HG03571 (cell line): ENCODE measurements at regions not wholly inside any gene's neighbourhood (a gene's known extent, or its start where the extent isn't known, plus 50 kb on each side); places are given as distances from the start of the nearest gene placed in this dataset.

Source experiments
- ATAC-seq: cut with Tn5 transposase; IDR thresholded peaks from one replicate; pipeline ENCODE4 v1.9.1; 2021; ENCODE audit not compliant: unreplicated experiment

DNA sequence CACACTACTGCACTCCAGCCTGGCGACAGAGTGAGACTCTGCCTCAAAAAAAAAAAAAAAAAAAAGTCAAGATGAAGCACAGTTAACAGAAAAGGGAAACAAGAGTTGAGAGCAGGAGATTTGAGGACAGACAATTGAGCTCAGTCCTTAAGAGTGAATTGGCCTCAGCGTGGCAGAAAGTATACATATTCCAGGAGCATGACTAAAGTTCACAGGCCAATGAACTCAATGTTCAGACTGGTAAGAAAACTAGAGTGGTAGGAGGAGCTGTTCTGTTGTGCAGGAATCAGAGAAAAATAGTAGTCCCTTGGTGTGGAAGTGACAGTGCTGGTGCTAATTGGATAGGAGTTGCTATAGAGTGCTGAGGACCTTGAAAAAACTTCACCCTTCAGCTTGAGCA is 60.0 kb downstream of the NRN1 start:
- no peak for ATAC-seq

DNA sequence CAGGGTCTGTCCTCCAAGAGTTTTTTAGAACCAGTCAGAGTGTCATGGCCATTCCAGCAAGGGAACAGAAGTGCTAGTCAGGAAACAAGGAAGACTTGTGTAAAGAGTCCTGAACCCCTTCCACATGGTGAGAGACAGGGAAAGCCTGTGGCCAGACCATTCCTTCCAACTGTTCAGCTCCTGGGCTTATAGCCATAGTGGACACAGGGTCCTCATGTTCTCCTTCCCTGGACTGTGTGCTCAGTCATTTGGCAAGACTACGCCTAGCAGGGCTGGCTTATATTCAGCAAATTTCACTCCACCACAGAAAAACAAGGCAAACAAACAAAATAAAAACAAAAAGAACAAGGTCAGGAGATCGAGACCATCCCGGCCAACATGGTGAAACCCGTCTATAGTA is 60.5 kb downstream of the NRN1 start:
- no peak for ATAC-seq

DNA sequence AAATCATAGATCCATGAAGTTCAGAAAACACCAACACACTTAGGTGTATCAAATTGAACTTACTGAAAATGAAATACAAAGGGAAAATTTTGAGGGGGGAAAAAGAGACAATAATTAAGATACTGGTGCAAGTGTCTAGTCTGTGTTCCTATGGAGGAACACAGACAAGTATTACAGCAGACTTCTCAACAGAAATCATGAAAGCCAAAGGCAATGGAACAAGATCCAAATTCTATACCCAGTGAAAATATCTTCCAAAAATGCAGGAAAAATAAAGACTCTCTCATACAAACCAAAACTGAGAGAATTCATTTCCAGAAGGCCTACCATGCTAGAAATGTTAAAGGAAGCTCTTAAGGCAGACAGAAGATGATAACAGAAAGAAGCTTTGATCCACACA is 63.1 kb downstream of the NRN1 start:
- ATAC-seq, result no peak

DNA sequence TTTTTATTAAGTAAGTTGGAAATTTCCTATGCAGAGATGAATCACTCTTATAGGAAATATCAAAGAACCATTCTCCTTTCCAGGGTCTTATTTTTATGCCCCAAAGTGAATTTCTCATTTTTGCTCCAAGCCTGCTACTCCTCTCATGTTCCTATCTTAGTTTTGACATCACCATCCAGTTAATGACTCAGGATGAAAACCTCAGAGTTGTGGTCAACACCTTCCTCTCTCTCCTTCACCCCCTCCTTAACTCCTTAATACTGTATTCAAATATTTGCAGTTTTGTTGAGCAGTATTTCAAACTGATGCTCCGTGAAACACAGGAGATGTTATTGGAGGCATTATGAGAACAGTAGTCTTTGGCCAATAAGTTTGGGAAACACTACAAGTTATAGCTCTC is 64.1 kb downstream of the NRN1 start:
- ATAC-seq, result no peak

DNA sequence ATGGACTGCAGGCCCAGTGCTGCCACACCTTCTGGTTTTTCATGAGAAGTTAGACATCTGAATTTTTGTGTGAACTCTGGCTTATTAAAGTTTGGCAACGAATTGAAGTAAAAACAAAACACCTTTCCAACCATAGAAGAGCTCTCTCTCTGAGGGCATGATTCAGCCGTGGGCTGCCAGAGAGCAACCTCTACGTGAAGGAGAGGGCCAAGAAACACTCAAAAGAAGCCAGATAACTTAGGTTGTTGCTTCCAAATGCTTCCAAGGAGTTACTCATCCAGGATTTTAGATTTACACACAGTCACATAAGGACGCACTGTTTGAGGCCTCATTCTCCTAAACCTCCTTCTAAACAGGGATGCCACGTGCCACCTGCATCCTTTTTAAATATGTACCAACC is 65.5 kb downstream of the NRN1 start:
- no peak for ATAC-seq

DNA sequence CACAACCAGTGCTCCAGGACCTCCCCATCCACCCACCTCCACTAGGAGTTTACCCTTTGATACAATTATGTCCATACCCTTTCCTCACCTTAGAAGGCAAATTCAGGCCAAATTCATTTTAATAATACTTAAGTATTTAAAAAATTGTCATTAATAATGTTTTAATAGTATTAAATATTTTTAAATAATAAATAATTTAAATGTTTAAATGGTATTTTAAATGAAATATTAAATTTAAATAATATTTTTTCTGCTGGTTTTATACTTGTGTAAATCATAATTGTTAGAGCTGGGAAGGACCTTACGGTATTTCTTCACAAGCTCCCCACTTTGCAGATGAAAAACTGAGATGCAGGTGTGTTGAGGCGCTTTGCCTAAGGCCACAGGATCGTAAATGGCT is 67.8 kb downstream of the NRN1 start:
- ATAC-seq, result no peak

DNA sequence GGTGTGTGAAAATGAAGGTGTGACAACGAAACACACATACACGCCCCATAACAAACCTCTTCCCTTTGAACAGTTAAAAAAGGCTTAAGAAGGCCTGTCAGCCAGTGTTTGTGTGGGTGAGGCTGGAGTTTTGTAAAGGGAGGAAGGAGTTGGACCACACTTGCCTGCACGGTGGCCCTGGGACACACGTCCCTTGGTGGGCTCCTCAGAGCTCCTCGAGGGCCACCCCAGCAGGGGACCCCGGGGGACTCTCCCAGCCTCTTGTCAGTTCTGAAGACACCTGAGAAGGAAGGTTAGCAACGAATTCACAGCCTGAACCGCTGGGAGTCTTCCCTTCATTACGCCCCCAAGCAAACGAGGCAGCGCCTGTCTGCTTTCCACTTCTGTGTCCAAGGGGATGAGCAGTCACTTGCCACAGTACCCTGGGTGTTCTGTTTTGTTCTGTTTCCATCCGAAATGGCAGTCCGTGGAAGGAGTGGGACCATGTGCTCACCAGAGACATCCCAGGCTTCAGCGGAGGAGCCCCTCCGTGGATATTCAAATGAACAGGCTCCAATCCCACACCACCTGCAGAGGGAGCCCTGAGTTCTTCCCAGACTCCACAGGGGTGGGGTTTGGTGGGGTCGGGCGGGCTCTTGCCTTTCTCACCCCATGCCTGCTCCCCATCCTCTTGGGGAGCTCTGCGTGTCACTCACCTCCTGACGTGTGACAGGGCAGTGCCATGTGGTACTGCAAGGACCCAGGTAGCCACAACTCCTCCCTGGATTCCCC is 68.6 kb downstream of the NRN1 start:
- ATAC-seq, result no peak

DNA sequence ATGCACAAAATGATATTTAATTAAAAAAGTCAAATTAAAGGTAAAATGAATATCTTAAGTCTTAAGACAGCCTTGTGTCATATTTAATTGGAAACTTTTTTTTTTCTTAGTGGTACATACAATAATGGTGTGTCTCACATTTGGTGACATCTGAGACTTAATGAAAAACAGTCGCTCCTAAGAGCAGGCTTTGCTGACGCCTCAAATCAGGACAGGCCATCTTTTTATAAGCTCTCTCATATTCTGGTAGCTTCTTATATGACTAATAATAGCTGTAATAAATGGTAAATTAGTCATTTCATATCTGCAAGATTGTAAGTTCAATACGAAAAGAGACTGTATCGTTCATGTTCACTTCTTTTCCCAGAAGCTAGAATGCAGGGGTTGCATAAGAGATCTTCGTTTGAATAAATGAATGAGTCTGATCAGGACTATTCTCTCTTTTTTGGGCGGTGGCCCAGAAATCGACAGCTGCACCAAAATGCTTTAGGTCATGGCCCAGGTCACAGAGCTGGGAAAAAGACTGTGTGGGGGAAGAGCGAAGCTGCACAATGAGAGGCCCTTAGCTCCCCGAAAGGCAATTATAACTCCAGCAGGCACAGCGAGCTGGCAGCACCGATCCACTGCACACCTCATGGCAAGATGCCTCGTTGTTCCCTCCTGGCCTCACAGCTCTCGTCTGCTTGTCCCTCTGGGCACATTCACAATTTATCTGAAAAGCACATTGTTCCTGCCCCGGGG is 69.4 kb downstream of the NRN1 start:
- ATAC-seq, result no peak

DNA sequence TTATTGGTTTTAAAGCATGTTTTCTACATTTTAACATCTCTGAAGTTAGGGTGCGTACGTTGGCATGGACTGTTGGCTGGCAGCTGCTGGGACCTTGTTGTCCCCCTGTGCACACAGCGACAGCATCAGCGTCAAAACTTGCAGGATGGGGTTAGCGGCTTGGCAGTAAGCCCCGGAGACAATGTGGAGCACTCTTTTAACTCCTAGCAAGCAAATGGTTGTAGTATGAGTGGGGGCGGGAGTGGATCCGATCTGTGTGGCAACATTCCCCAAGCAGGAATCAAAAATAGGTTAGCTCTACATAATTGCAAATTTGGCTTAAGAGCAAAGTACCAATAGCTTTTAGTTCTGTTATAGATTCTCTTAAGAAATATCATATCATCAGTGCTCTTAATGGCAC is 70.1 kb downstream of the NRN1 start:
- ATAC-seq, result no peak

DNA sequence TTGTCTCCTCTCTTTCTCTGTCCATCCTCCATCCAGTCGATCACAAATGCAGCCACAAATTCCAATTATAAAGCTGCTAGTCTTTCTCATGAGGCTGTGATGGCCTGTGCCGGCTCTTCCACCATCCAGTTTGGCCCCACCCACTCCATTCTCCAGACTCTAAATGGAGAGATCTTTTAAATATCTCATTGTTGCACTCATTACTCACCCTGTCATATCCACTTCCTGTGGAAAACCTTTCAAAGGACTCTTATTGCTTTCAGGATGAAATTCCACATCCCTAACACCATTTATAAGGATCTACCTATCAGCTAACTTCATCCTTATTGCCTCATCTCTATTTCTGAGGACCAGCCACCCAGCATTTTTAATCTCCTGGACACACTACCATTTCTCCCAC is 70.6 kb downstream of the NRN1 start:
- no peak for ATAC-seq

DNA sequence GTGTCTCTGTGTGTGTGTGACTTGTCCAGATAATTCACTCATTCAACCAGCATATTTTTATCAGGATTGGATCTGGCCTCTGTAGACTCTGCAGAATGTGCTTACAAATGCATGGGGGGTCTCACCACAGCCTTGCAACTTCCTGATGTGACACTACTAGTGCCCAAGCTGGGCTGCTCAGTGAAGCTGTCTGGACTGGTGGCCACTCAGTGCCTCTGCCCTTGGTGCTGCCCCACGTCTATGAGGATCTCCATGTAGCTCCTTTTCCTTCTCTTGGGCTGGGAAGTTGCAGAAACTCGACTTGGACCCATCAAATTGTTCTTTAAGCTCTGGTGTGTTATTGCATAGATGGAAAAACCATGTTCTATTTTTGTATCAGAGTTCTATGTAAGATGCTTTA is 75.8 kb downstream of the NRN1 start:
- ATAC-seq, result no peak

DNA sequence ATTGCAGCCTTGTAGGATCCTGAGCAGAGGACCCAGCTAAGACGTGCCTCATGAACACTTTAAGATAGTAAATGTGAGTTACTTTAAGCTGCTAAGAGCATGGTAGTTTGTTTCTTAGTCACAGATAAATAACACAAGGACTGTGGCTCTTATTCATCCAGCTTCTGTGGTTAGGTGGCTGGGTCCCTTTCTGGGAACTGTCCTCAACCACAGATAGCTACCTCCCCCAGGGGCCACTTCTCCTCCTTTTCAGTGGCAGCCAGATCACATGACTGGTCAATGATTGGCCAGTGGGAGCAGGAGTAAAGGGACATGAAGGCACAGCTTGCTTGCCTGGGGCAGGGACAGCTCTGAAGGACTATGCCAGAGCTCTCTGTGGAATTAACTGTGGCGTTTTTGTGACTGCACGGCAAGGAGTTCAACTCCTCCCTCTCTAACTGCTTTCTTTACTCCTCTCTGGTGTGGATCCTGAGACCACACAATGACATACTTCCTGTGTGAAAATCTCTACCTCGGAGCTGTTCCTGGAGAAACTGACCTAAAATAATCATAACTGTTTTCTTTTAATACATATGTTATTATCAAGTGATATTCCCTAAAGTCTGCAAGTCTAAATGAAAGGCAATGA is 76.5 kb downstream of the NRN1 start:
- no peak for ATAC-seq

DNA sequence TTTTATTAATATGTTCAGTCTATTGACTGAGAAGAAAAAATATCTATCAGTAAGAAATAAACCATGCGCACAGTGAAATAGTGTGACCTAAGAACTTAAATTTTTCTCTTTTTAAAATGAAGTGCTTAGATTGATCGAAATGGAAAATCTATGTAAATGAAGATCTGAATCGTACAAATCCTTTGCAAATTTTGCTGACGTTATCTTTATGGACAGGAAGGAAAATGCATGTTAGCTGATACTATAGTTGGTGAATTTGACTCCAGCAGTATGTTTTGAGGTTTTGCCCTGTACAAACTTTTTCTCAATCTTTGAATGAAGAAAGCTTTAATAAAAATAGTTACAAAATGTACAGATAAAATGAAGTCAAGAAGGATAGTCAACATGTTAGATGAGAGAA is 82.9 kb downstream of the NRN1 start:
- ATAC-seq, result no peak

DNA sequence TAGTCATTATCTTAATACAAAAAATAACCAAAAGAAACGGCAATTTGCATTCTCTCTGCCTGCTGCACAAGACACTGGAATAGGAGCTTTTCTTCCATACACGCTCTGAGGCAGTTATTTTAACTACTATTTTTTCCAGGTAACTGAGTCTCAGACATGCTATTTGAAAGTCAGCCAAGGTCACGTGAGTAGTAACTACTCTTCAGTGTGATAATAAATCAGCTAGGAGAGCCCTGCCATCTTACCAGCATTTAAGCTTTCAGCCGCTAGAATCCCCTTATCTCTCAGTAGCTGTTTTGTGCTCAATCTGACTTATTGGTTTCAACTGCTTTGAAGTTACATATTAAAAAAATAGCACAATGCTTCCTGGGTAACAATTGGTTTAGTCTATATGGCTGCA is 84.5 kb downstream of the NRN1 start:
- no peak for ATAC-seq

DNA sequence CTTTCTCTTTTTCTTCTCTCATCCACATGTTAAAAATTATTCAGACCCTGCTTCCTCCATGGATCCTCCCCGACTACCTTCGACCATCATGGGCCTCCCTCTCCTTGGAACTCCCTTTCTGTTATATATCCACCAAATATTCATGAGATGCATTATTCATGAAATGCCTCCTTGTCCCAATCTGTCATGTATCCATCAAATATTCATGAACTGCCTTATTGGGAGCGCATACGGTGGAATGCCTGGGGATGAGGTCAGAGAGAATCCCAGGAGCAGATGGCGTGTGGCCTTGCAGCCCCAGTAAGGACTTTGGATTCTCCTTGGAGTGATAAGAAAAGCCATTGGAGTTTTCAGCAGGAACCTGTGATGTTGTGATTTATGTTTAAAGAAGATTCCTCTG is 97.0 kb downstream of the NRN1 start:
- no peak for ATAC-seq

DNA sequence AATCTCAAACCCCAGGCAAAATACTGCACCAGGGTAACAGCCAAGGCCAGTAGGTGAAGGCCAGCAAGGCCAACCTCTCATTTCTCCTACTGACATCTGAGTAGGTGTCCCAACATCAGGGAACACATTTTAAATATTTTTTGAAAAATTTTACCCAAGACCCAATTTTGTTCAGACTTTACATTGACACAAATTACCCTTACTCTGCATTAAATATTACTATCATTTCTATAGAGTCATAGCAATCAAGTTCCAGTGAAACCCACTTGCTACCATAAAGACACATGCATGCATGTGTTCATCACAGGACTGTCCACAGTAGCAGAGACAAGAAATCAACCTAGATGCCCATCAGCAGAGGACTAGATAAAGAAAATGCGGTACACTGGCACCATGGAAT is 99.9 kb downstream of the NRN1 start:
- no peak for ATAC-seq

DNA sequence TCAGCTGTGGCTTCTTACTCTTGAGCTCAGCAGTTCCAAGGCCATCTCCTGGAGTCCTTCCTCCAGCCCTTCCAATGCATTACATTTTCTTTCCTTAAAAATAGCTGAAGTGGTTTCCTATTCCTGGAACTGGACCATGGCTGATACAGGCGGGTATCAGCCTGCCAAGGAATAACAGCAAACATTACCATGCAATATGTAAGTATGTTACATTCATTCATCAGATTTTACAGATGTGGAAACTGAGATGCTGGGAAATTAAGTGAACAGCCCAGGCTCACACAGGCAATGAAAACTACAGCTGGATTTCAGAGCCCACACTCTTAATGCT is 100.4 kb downstream of the NRN1 start:
- ATAC-seq, result no peak

DNA sequence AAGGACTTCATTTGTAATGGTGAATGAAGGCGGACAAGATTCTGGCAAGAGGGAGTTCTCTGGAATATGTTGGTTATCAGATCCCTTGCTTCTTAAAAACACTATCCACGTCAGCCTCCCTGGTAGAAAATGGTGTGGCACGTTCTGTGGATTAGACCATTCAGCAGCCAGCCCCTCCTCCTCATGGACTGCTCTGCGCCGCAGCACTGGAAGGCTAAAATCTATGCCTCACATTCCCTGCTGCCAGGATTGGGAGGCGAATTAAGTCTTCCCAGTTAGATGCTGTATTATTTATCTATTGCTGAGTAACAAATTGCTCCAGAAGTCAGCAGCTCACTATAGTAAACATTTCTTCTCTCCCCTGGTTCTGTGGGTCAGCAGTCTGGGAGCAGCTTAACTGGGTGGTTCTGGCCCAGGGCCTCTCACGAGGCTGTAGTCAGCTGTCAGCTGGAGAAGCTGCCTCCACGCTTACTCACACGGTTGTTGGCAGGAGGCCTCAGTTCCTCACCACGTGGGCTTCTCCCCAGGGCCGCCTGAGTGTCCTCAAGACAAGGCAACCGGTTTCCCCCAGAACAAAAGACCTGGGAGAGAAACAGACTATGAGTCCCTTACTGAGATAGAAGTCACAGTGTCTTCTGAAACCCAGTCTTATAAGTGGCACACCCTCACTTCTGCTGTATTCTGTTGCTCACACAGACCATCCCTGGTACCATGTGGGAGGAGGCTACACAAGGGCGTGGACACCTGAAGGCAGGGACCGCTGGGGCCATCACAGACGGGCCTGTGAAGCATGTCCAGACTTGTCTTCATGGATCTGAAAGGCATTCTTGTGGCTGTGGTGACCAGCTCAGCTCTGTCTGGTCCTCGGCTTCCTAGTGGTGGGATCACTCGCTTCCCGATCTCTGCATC is 101.0 kb downstream of the NRN1 start:
- no peak for ATAC-seq

DNA sequence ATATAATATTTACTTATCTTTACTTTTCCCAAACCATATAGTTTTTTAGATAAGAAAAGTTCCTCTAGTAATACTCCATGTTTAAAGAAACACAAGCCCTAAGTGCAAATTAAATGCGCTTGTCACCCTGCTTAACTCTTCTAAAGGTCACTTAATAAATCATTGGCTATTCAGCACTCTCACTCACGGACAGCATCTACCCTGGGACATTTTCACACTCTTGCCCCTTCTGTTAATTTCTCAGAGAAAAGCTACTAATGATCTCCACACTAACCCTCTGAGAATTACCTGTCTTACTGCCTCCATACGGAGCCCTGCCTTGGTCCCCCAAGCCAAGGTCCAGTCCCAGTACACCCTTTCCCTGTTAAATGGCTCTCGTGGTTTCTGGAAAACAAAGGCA is 102.2 kb downstream of the NRN1 start:
- ATAC-seq, result no peak

DNA sequence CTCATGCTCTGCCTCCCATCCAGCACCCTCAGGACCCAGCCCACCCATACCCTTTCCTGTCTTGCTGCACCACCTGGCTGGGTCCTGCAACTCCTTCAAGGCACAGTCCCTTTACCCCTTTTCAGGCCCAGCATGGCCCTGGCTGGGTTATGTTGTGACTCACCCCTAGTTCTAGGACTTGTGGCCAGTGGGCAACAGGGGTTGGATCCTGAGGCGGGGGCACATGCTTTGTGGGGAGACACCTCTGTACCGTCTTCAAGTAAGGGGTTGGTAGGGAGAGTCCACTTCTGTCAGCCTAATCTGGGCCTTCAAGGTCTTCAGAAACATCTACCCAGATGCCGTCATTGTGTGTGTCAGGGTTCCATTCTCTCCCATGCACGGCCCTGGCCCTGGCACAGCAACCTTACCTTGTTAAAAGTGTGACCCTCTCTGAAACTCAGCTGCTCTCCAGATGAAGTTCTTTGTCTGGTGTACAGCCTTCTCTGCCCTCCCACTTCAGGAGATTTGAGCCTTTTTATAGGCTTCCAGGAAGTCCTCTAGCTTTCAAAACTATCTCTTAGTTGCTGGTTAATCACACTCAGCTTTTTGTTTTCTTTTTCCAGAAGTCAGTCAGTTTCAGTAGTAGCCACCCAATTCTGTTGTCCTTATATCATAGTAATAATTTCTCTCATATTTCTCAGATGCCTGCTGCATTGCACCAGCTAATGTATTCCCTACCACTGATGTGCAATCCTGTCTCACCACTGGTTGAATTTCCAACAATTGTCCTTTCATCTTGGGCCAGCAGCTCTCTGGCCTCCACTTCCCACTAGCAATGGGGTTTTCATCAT is 107.3 kb downstream of the NRN1 start:
- ATAC-seq, result no peak

DNA sequence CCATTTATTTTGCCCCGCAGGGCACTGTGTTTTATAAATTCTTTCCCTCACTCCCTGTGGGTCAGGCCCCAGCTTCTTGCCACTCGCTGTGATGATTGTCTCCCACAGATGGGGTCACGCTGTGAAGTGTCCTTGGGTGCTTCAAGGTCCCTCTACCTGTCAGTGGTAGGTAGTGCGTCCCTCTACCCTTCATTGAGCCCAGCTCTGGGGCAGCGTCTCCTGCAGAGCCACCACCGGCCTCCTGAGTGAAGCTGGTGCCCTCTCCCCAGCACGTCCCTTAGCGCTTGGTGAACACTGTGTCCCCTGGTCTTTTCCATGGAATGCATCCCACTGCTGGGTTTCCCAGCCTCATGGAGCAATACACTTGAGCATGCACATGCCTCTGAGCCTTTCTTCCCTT is 108.2 kb downstream of the NRN1 start:
- ATAC-seq, result no peak
